ENCODE measurements at regions not wholly inside any gene's neighbourhood (a gene's known extent, or its start where the extent isn't known, plus 50 kb on each side); places are given as distances from the start of the nearest gene placed in this dataset.

- TF ChIP-seq EZH2phosphoT487 (IDR thresholded peaks at IDR 0.05; ENCODE audit: borderline replicate concordance) (no peak), CTCF (conservative IDR thresholded peaks at IDR 0.05; ENCODE audit: low read length) (no peak)
Observed at GRCh38 chr5:51838459-51838858, 455.2 kb downstream of the ISL1 start.
